Endothelial cell of umbilical vein (primary cell): ENCODE measurements at regions not wholly inside any gene's neighbourhood (a gene's known extent, or its start where the extent isn't known, plus 50 kb on each side); places are given as distances from the start of the nearest gene placed in this dataset.

Experiments used
- EZH2 ChIP-seq: IDR thresholded peaks from 2 replicates; pipeline ENCODE4 v1.6.1; 2012; ENCODE audit warnings: borderline replicate concordance, low read depth, mild to moderate bottlenecking, moderate library complexity, low read length, inconsistent platforms; ENCODE audit not compliant: severe bottlenecking
- MYC ChIP-seq: IDR thresholded peaks from one replicate; pipeline ENCODE4 v1.6.1; 2011; ENCODE audit warnings: mild to moderate bottlenecking, low read depth, low read length
- POLR2AphosphoS5 ChIP-seq: IDR thresholded peaks from 2 replicates; pipeline ENCODE4 v1.6.1; 2012; ENCODE audit warnings: low read depth, mild to moderate bottlenecking, control low read depth, low read length, moderate library complexity; ENCODE audit not compliant: insufficient read depth
- TF ChIP-seq, protein P1 (sequence below), 2 donors: IDR thresholded peaks; 1 replicate in 1 of 2; 2 replicates in 1 of 2; pipeline ENCODE4 v1.5.1; 2011; ENCODE audit warnings: low read length in 2 of 2, mild to moderate bottlenecking in 2 of 2, moderate library complexity in 2 of 2, control low read depth in 1 of 2, inconsistent platforms in 1 of 2, low read depth in 1 of 2; ENCODE audit not compliant: insufficient read depth in 1 of 2; ENCODE audit errors: extremely low read depth in 1 of 2

- TF ChIP-seq POLR2AphosphoS5 (no peak), MYC (no peak), EZH2 (no peak)
- TF ChIP-seq, protein P1, sequence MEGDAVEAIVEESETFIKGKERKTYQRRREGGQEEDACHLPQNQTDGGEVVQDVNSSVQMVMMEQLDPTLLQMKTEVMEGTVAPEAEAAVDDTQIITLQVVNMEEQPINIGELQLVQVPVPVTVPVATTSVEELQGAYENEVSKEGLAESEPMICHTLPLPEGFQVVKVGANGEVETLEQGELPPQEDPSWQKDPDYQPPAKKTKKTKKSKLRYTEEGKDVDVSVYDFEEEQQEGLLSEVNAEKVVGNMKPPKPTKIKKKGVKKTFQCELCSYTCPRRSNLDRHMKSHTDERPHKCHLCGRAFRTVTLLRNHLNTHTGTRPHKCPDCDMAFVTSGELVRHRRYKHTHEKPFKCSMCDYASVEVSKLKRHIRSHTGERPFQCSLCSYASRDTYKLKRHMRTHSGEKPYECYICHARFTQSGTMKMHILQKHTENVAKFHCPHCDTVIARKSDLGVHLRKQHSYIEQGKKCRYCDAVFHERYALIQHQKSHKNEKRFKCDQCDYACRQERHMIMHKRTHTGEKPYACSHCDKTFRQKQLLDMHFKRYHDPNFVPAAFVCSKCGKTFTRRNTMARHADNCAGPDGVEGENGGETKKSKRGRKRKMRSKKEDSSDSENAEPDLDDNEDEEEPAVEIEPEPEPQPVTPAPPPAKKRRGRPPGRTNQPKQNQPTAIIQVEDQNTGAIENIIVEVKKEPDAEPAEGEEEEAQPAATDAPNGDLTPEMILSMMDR (IDR thresholded peaks at IDR 0.05; ENCODE audit: extremely low read depth in 1 of 2, insufficient read depth in 1 of 2, low read depth in 1 of 2, low read length in 2 of 2): no peak
Measured at GRCh38 chr1:115445090-115445489, 107.0 kb upstream of the NGF start.
